Mesenchymal stem cell (in vitro differentiated cells and primary cell): ENCODE measurements at regions not wholly inside any gene's neighbourhood (a gene's known extent, or its start where the extent isn't known, plus 50 kb on each side); places are given as distances from the start of the nearest gene placed in this dataset.

Experiments used
- DNase-seq: peaks from one replicate; pipeline ENCODE4 v3.0.0-alpha.2; 2013
- H2AFZ ChIP-seq: one replicate; pipeline ENCODE4 v1.6.1; 2013; ENCODE audit warnings: low read depth, mild to moderate bottlenecking, control low read depth, inconsistent platforms, low read length, moderate library complexity
- H2AK5ac ChIP-seq: 2 replicates; pipeline ENCODE4 v1.6.1; 2013; ENCODE audit warnings: low read length, moderate library complexity, mild to moderate bottlenecking, inconsistent platforms; ENCODE audit not compliant: severe bottlenecking
- H2BK120ac ChIP-seq: one replicate; pipeline ENCODE4 v1.6.1; 2013; ENCODE audit warnings: low read depth, mild to moderate bottlenecking, inconsistent platforms, low read length, moderate library complexity
- H2BK12ac ChIP-seq, 2 experiments: one replicate each; pipeline ENCODE4 v1.6.1; 2013; ENCODE audit warnings: inconsistent platforms in 2 of 2, low read length in 2 of 2, mild to moderate bottlenecking in 2 of 2, moderate library complexity in 2 of 2, control low read depth in 1 of 2
- H2BK15ac ChIP-seq: one replicate; pipeline ENCODE4 v1.6.1; 2013; ENCODE audit warnings: mild to moderate bottlenecking, low read depth, inconsistent platforms; ENCODE audit not compliant: poor library complexity, severe bottlenecking
- H2BK5ac ChIP-seq: 2 replicates; pipeline ENCODE4 v1.6.1; 2013; ENCODE audit warnings: low read depth, mild to moderate bottlenecking, low read length, control low read depth, inconsistent platforms; ENCODE audit not compliant: poor library complexity, severe bottlenecking
- H3K14ac ChIP-seq, 2 experiments: one replicate each; pipeline ENCODE4 v1.6.1; 2013; ENCODE audit warnings: inconsistent platforms in 2 of 2, low read length in 2 of 2, control low read depth in 1 of 2, mild to moderate bottlenecking in 1 of 2, moderate library complexity in 1 of 2
- H3K18ac ChIP-seq, 2 experiments: one replicate each; pipeline ENCODE4 v1.6.1; 2013; ENCODE audit warnings: inconsistent platforms in 2 of 2, low read length in 2 of 2, control low read depth in 1 of 2, low read depth in 1 of 2, mild to moderate bottlenecking in 1 of 2
- H3K23ac ChIP-seq, 2 experiments: one replicate each; pipeline ENCODE4 v1.6.1; 2013; ENCODE audit warnings: inconsistent platforms in 2 of 2, low read length in 2 of 2, mild to moderate bottlenecking in 2 of 2, moderate library complexity in 2 of 2, control low read depth in 1 of 2
- H3K27ac ChIP-seq: 2 replicates; pipeline ENCODE4 v1.5.1; 2013; ENCODE audit warnings: mild to moderate bottlenecking, moderate library complexity, low read length, control low read depth, inconsistent platforms; ENCODE audit not compliant: poor library complexity, severe bottlenecking
- H3K27me3 ChIP-seq, 2 experiments: 2 replicates each; pipeline versions ENCODE4 v1.6.1 to v1.7.0; 2013; ENCODE audit warnings: low read length in 2 of 2, mild to moderate bottlenecking in 2 of 2, moderate library complexity in 2 of 2, control low read depth in 1 of 2, inconsistent platforms in 1 of 2; ENCODE audit not compliant: control insufficient read depth in 1 of 2, insufficient read depth in 1 of 2
- H3K36me3 ChIP-seq, 2 experiments: 2 replicates each; pipeline versions ENCODE4 v1.6.1 to v1.7.0; 2013; ENCODE audit warnings: low read length in 2 of 2, control low read depth in 1 of 2, inconsistent platforms in 1 of 2, low read depth in 1 of 2, mild to moderate bottlenecking in 1 of 2; ENCODE audit not compliant: insufficient read depth in 2 of 2, control insufficient read depth in 1 of 2
- H3K4ac ChIP-seq, 2 experiments: one replicate each; pipeline ENCODE4 v1.6.1; 2013; ENCODE audit warnings: inconsistent platforms in 2 of 2, low read length in 2 of 2, mild to moderate bottlenecking in 2 of 2, moderate library complexity in 2 of 2, control low read depth in 1 of 2, low read depth in 1 of 2
- H3K4me1 ChIP-seq: 2 replicates; pipeline ENCODE4 v1.6.1; 2013; ENCODE audit warnings: low read depth, low read length, control low read depth; ENCODE audit not compliant: control insufficient read depth, insufficient read depth
- H3K4me2 ChIP-seq: 2 replicates; pipeline ENCODE4 v1.6.1; 2013; ENCODE audit warnings: low read length, mild to moderate bottlenecking, inconsistent platforms; ENCODE audit not compliant: poor library complexity, severe bottlenecking
- H3K4me3 ChIP-seq, 2 experiments: 2 replicates each; pipeline versions ENCODE4 v1.5.1 to v1.7.0; 2013; ENCODE audit warnings: low read length in 2 of 2, mild to moderate bottlenecking in 2 of 2, control low read depth in 1 of 2, low read depth in 1 of 2; ENCODE audit not compliant: insufficient read depth in 1 of 2
- H3K79me1 ChIP-seq: replicated peaks from 2 replicates; pipeline ENCODE4 v1.6.1; 2013; ENCODE audit warnings: mild to moderate bottlenecking, control low read depth, low read length, inconsistent platforms; ENCODE audit not compliant: poor library complexity, severe bottlenecking
- H3K9ac ChIP-seq: 2 replicates; pipeline ENCODE4 v1.7.0; 2013; ENCODE audit warnings: mild to moderate bottlenecking, low read length, moderate library complexity
- H3K9me3 ChIP-seq: 2 replicates; pipeline ENCODE4 v1.7.0; 2013; ENCODE audit warnings: mild to moderate bottlenecking, low read length; ENCODE audit not compliant: control insufficient read depth
- H4K8ac ChIP-seq: one replicate; pipeline ENCODE4 v1.6.1; 2013; ENCODE audit warnings: inconsistent platforms, mild to moderate bottlenecking, low read length, moderate library complexity
- H4K91ac ChIP-seq: one replicate; pipeline ENCODE4 v1.6.1; 2013; ENCODE audit warnings: mild to moderate bottlenecking, low read length, inconsistent platforms
- WGBS: methylation state at CpG from one replicate; pipeline ENCODE4 v1.1.7; 2013; ENCODE audit warnings: mixed read lengths; 5-methylcytosine and 5-hydroxymethylcytosine counted together

DNA sequence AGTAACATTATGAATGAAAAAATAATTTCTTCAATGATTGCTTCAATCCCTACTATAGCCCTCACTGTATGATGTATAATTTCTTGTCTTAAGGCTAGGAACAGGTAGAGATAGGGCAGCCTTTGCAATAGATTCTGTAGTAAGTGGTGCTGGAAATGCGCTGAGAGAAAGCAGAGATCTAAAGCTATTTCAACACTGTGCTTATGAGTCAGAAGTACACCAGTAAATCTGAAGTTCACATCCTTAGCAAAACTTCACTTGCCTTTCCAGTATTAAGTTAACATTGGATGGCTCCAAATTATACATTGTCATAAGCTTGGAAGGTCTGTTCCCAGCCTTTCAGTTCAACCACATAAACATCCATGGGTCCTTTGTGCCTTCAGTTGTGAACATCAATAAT, 178.2 kb upstream of the EPHA4 start:
- 100% methylated on average over 1 of the region's 1 CpG for WGBS
- Histone ChIP-seq H3K27me3 (no peaks in the 10 kb centered on the region), H3K4me3 (no peak overlapping the region), H2BK5ac (no peak overlapping the region), H2BK120ac (no peak overlapping the region), H3K27ac (no peak overlapping the region), H2BK12ac (no peak overlapping the region), H2AFZ (no peak overlapping the region), H3K36me3 (no peaks in the 10 kb centered on the region), H3K23ac (no peak overlapping the region), H4K91ac (no peak overlapping the region), H3K9ac (no peak overlapping the region), H2BK15ac (no peak overlapping the region), H3K4ac (no peak overlapping the region), H3K18ac (no peak overlapping the region), H2AK5ac (no peak overlapping the region), H3K9me3 (no peaks in the 10 kb centered on the region), H3K4me2 (no peak overlapping the region), H3K4me1 (no peaks in the 10 kb centered on the region), H3K79me1 (no peaks in the 10 kb centered on the region), H3K14ac (no peak overlapping the region), H4K8ac (no peak overlapping the region)
- peak; percentile 19 for DNase-seq

GRCh38 chr2:221747289-221747972, 175.3 kb upstream of the EPHA4 start:
- Histone ChIP-seq H2BK120ac (no peak overlapping the region), H3K4me2 (no peak overlapping the region), H3K4me3 (no peak overlapping the region), H3K79me1 (no peaks in the 10 kb centered on the region), H3K27ac (no peak overlapping the region), H3K23ac (no peak overlapping the region), H2BK5ac (no peak overlapping the region), H3K27me3 (no peaks in the 10 kb centered on the region), H2BK12ac (no peak overlapping the region), H3K9me3 (no peaks in the 10 kb centered on the region), H3K14ac (no peak overlapping the region), H2AFZ (no peak overlapping the region), H3K36me3 (no peaks in the 10 kb centered on the region), H2AK5ac (no peak overlapping the region), H3K4me1 (no peaks in the 10 kb centered on the region), H3K4ac (no peak overlapping the region), H3K9ac (no peak overlapping the region), H4K8ac (no peak overlapping the region), H3K18ac (no peak overlapping the region), H2BK15ac (no peak overlapping the region), H4K91ac (no peak overlapping the region)
- DNase-seq, result no peak
- 100% methylated on average over 2 of the region's 3 CpGs for WGBS

DNA sequence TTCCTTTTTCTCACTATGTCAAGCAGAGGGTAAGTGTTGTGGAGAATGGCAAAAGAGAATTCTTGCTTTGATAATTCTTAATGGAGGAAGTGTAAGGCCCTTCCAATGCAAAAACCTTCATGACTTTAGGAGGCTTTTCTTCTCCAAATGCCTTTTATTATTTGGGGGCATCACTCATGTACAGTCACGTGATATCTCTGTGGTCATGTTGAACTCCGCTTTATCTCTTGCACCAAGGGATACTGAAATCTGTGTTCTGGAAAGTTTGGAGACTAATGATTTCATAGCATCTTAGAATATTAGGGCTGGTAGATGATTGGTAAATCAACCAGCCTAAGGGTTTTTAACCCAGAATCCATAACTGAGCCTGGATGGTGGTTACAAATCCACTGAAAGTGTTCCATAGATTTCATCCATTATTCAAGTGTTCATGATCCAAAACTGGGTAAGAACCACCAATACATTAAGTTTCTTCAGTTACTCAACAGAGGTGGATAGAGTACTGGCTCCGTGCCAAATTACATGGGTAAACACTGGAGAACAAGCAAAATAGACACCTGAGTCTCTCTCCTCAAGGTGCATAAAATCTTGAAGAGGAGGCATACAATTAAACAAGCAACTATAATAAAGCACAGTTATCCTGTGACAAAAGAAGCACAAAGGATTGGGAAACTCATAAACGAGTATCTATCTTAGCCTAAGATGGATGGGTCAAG, 169.6 kb upstream of the EPHA4 start:
- Histone ChIP-seq H4K91ac (no peak overlapping the region), H3K4me1 (no peaks in the 10 kb centered on the region), H3K9me3 (peaks cover 4% of the 10 kb centered on the region), H2BK12ac (no peak overlapping the region), H3K27me3 (no peaks in the 10 kb centered on the region), H3K9ac (no peak overlapping the region), H3K4me2 (no peak overlapping the region), H3K14ac (no peak overlapping the region), H3K79me1 (no peaks in the 10 kb centered on the region), H3K18ac (no peak overlapping the region), H3K23ac (no peak overlapping the region), H2AK5ac (no peak overlapping the region), H2BK15ac (no peak overlapping the region), H4K8ac (no peak overlapping the region), H3K27ac (no peak overlapping the region), H3K4ac (no peak overlapping the region), H2BK120ac (no peak overlapping the region), H3K4me3 (no peak overlapping the region), H2AFZ (no peak overlapping the region), H2BK5ac (no peak overlapping the region), H3K36me3 (no peaks in the 10 kb centered on the region)
- DNase-seq, result no peak
- 90% methylated on average over 4 of the region's 4 CpGs for WGBS

GRCh38 chr2:221731432-221732145, 159.5 kb upstream of the EPHA4 start:
- no peak overlapping the region for H4K8ac ChIP-seq
- no peaks in the 10 kb centered on the region for H3K27me3 ChIP-seq
- H3K23ac ChIP-seq, result no peak overlapping the region
- no peak overlapping the region for H4K91ac ChIP-seq
- H2AFZ ChIP-seq, result no peak overlapping the region
- no peak overlapping the region for H2BK120ac ChIP-seq
- no peak overlapping the region for H3K4me3 ChIP-seq
- H3K14ac ChIP-seq, result peak overlapping the region in 1 of 2 experiments; percentile 70
- no peaks in the 10 kb centered on the region for H3K79me1 ChIP-seq
- WGBS, result 73% methylated on average over 3 of the region's 3 CpGs
- no peak overlapping the region for H3K4me2 ChIP-seq
- no peak overlapping the region for H3K9ac ChIP-seq
- no peak for DNase-seq
- no peaks in the 10 kb centered on the region for H3K36me3 ChIP-seq
- H3K18ac ChIP-seq, result no peak overlapping the region
- no peak overlapping the region for H2BK15ac ChIP-seq
- H2BK12ac ChIP-seq, result no peak overlapping the region
- H2AK5ac ChIP-seq, result no peak overlapping the region
- H2BK5ac ChIP-seq, result no peak overlapping the region
- H3K27ac ChIP-seq, result peak overlapping the region; percentile 80
- H3K4ac ChIP-seq, result no peak overlapping the region
- H3K9me3 ChIP-seq, result peaks cover 5% of the 10 kb centered on the region
- H3K4me1 ChIP-seq, result no peaks in the 10 kb centered on the region
